HL-60 (cell line): ENCODE measurements at regions not wholly inside any gene's neighbourhood (a gene's known extent, or its start where the extent isn't known, plus 50 kb on each side); places are given as distances from the start of the nearest gene placed in this dataset.

Source experiments
- DNase-seq, 2 experiments: peaks; one replicate each; pipeline ENCODE4 v3.0.0-alpha.2; 2010 to 2020; ENCODE audit warnings: low read depth in 1 of 2, low spot score in 1 of 2
- H3K27ac ChIP-seq: fragments of 250-450 bp; sonication (Bioruptor Pico); replicated peaks from 2 replicates; pipeline ENCODE4 v1.5.1; 2020; ENCODE audit warnings: mild to moderate bottlenecking, moderate library complexity
- H3K27me3 ChIP-seq: fragments of 250-450 bp; sonication (Bioruptor Pico); 2 replicates; pipeline ENCODE4 v1.5.1; 2021; ENCODE audit warnings: mild to moderate bottlenecking, moderate library complexity; ENCODE audit not compliant: insufficient read depth, poor library complexity, severe bottlenecking
- H3K4me3 ChIP-seq: replicated peaks from 2 replicates; pipeline ENCODE4 v1.5.1; 2011; ENCODE audit warnings: mild to moderate bottlenecking, control low read depth, low read length; ENCODE audit not compliant: insufficient read depth
- GABPA ChIP-seq: IDR thresholded peaks from 2 replicates; pipeline ENCODE4 v1.6.1; 2012; ENCODE audit warnings: low read depth
- POLR2AphosphoS5 ChIP-seq: IDR thresholded peaks from 2 replicates; pipeline ENCODE4 v1.6.1; 2012; ENCODE audit warnings: low read depth
- SPI1 ChIP-seq: IDR thresholded peaks from 2 replicates; pipeline ENCODE4 v1.6.1; 2012; ENCODE audit warnings: low read depth, mild to moderate bottlenecking, borderline replicate concordance
- TF ChIP-seq, protein P1 (sequence below): IDR thresholded peaks from 2 replicates; pipeline ENCODE4 v1.6.1; 2012; ENCODE audit warnings: low read depth; ENCODE audit not compliant: insufficient replicate concordance
- TF ChIP-seq, protein P2 (sequence below): IDR thresholded peaks from one replicate; pipeline ENCODE4 v1.5.1; 2011; ENCODE audit warnings: low read length, control low read depth, inconsistent platforms; ENCODE audit not compliant: insufficient read depth

DNA sequence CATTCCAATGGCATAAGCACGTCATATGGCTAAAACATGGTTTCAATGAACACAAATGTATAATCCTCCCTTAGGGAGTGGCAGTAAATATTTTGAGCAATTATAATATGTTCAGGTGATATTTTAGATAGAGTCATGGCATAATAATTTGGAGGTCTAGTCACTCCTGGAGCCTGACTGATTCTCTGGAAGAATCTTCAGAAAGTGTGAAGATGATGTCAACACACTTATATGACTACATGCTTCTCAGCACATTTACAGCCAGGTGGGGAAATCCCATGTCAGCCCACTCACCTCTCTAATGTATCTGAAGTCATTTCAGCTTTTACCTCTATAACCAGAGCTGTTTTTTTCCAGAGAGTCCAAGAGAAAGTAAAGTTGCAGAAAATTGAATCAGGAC is 474.8 kb downstream of the SHISA9 start:
- no peak for DNase-seq
- TF ChIP-seq GABPA (no peak), SPI1 (no peak), POLR2AphosphoS5 (no peak)
- TF ChIP-seq, protein P1, sequence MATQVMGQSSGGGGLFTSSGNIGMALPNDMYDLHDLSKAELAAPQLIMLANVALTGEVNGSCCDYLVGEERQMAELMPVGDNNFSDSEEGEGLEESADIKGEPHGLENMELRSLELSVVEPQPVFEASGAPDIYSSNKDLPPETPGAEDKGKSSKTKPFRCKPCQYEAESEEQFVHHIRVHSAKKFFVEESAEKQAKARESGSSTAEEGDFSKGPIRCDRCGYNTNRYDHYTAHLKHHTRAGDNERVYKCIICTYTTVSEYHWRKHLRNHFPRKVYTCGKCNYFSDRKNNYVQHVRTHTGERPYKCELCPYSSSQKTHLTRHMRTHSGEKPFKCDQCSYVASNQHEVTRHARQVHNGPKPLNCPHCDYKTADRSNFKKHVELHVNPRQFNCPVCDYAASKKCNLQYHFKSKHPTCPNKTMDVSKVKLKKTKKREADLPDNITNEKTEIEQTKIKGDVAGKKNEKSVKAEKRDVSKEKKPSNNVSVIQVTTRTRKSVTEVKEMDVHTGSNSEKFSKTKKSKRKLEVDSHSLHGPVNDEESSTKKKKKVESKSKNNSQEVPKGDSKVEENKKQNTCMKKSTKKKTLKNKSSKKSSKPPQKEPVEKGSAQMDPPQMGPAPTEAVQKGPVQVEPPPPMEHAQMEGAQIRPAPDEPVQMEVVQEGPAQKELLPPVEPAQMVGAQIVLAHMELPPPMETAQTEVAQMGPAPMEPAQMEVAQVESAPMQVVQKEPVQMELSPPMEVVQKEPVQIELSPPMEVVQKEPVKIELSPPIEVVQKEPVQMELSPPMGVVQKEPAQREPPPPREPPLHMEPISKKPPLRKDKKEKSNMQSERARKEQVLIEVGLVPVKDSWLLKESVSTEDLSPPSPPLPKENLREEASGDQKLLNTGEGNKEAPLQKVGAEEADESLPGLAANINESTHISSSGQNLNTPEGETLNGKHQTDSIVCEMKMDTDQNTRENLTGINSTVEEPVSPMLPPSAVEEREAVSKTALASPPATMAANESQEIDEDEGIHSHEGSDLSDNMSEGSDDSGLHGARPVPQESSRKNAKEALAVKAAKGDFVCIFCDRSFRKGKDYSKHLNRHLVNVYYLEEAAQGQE = no peak
- TF ChIP-seq, protein P2, sequence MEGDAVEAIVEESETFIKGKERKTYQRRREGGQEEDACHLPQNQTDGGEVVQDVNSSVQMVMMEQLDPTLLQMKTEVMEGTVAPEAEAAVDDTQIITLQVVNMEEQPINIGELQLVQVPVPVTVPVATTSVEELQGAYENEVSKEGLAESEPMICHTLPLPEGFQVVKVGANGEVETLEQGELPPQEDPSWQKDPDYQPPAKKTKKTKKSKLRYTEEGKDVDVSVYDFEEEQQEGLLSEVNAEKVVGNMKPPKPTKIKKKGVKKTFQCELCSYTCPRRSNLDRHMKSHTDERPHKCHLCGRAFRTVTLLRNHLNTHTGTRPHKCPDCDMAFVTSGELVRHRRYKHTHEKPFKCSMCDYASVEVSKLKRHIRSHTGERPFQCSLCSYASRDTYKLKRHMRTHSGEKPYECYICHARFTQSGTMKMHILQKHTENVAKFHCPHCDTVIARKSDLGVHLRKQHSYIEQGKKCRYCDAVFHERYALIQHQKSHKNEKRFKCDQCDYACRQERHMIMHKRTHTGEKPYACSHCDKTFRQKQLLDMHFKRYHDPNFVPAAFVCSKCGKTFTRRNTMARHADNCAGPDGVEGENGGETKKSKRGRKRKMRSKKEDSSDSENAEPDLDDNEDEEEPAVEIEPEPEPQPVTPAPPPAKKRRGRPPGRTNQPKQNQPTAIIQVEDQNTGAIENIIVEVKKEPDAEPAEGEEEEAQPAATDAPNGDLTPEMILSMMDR = no peak
- no peaks in the 10 kb centered on the region for H3K27me3 ChIP-seq
- no peak overlapping the region for H3K27ac ChIP-seq
- no peak overlapping the region for H3K4me3 ChIP-seq

DNA sequence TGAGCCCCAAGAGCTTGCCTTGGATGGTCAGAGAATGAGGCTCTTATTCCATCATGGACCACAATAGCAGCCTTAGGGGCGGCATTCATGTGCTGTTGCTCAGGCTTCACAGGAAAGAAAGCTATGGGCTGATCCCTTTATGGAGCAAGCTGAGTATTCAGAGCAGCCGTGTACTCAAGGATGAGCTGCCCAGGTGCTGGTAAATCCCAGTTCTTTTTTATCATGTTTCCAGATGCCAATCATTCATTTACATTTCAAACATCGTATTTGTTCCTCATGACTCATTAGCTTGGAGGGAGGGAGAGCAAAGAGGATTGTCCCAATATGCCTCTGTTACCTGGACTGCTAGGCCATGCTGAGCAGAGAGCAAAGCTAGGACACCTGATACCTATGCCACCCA is 475.7 kb downstream of the SHISA9 start:
- no peak for DNase-seq
- no peak overlapping the region for H3K4me3 ChIP-seq
- H3K27me3 ChIP-seq = no peaks in the 10 kb centered on the region
- TF ChIP-seq, protein P1 = no peak
- H3K27ac ChIP-seq = no peak overlapping the region

DNA sequence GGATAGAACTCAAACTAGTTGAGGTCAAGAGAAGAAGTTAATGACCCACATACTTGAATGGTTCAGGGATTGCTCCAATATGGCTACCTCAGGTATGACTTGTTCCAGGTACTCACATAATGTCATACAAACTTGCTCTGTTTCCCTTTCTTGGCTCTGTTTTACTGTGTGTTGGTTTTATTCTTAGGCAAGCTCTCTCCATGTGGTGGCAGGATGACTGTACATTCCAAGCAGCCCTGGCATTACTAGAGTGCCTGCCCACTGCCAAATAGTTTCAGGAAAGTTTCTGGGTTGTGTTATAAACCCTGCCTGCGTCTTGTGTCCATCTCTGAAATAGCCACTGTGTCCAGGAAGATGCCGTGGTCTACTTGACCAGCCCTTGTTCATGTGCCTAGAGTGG is 476.8 kb downstream of the SHISA9 start:
- no peak for DNase-seq
- TF ChIP-seq, protein P2 = no peak
- TF ChIP-seq SPI1 = no peak
- TF ChIP-seq, protein P1 = no peak
- no peak for TF ChIP-seq GABPA
- no peak for TF ChIP-seq POLR2AphosphoS5
- Histone ChIP-seq H3K27me3 (no peaks in the 10 kb centered on the region), H3K4me3 (no peak overlapping the region), H3K27ac (no peak overlapping the region)

DNA sequence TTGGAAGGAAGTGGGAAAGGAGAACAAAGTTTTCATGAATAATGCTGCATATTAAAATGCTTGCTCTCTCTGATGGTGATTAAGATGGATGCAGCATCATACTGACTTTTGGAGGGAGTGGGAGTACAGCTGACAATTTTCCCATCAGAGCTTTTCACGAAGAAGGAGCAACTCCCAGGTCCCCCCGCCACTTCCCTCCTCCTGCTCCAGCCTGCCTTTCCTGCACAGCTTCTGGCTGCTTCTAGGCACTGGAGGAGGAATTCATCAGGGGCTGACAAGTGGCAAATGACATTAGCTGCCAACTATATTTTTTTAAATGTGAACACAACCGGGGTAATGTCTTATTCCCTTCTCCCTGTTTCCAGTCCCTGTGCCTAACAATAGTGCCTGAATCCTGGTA is 477.9 kb downstream of the SHISA9 start:
- no peak overlapping the region for H3K4me3 ChIP-seq
- H3K27ac ChIP-seq = no peak overlapping the region
- H3K27me3 ChIP-seq = no peaks in the 10 kb centered on the region
- DNase-seq = no peak
- TF ChIP-seq POLR2AphosphoS5 (no peak), GABPA (no peak), SPI1 (no peak)
- TF ChIP-seq, protein P2 = no peak
- TF ChIP-seq, protein P1 = no peak
